ENCODE measurements at regions not wholly inside any gene's neighbourhood (a gene's known extent, or its start where the extent isn't known, plus 50 kb on each side); places are given as distances from the start of the nearest gene placed in this dataset.

- Histone ChIP-seq H3K9me2 (replicated peaks; ENCODE audit: insufficient read depth, low read length) (no peaks in the 10 kb centered on the region), H3K27me3 (ENCODE audit: low read length) (no peaks in the 10 kb centered on the region), H4K20me1 (ENCODE audit: low read depth, low read length) (no peaks in the 10 kb centered on the region), H3K4me3 (ENCODE audit: insufficient read depth, low read length, poor library complexity, severe bottlenecking) (no peak overlapping the region), H2AFZ (ENCODE audit: low read depth, low read length, severe bottlenecking) (no peak overlapping the region), H3K9ac (ENCODE audit: low read length) (no peak overlapping the region), H3F3A (ENCODE audit: insufficient read depth) (no peaks in the 10 kb centered on the region), H3K4me2 (ENCODE audit: low read depth, low read length, poor library complexity, severe bottlenecking) (no peak overlapping the region), H3K36me3 (ENCODE audit: low read length) (no peaks in the 10 kb centered on the region), H3K9me3 (ENCODE audit: insufficient read depth, low read length) (no peaks in the 10 kb centered on the region), H3K79me2 (ENCODE audit: insufficient read depth, low read length) (no peaks in the 10 kb centered on the region), H3K27ac (ENCODE audit: low read depth, low read length) (no peak overlapping the region)
- TF ChIP-seq EZH2phosphoT487 (conservative IDR thresholded peaks at IDR 0.05; ENCODE audit: low read length) (no peak), CTCF (IDR thresholded peaks at IDR 0.05; ENCODE audit: insufficient read depth, low read length, poor library complexity, severe bottlenecking) (no peak)
Measured at GRCh38 chrX:121902463-121902862, 855.1 kb downstream of the GLUD2 start.

DNA sequence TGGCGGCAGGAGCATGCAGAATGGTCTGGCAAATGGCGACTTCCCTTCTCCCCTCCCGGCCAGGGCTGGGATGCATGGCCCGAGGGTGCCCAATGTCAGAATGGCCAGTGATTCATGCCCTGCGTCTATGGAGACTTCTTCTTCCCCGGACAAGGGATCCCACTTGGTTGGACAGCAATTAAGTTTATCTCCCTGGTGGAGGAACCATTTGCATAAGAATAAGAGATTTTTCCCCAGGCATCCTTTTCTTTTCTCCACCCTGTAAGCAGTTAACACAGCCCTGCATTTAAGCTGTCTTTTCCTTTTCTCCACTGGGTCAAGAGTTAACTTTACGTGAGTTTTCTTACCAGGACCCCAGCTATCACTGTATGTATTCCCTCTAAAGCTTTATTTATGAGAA lies 856.6 kb downstream of the GLUD2 start:
- no peak overlapping the region for H3K4me3 ChIP-seq (ENCODE audit: insufficient read depth, low read length, poor library complexity, severe bottlenecking)
- H3K9ac ChIP-seq (ENCODE audit: low read length): no peak overlapping the region
- no peak overlapping the region for H3K4me2 ChIP-seq (ENCODE audit: low read depth, low read length, poor library complexity, severe bottlenecking)
- H4K20me1 ChIP-seq (ENCODE audit: low read depth, low read length): no peaks in the 10 kb centered on the region
- H3K9me3 ChIP-seq (ENCODE audit: insufficient read depth, low read length): no peaks in the 10 kb centered on the region
- H3K79me2 ChIP-seq (ENCODE audit: insufficient read depth, low read length): no peaks in the 10 kb centered on the region
- H3K9me2 ChIP-seq (replicated peaks; ENCODE audit: insufficient read depth, low read length): no peaks in the 10 kb centered on the region
- no peak overlapping the region for H2AFZ ChIP-seq (ENCODE audit: low read depth, low read length, severe bottlenecking)
- no peaks in the 10 kb centered on the region for H3F3A ChIP-seq (ENCODE audit: insufficient read depth)
- H3K27me3 ChIP-seq (ENCODE audit: low read length): no peaks in the 10 kb centered on the region
- TF ChIP-seq EZH2phosphoT487 (conservative IDR thresholded peaks at IDR 0.05; ENCODE audit: low read length): no peak
- no peak for TF ChIP-seq CTCF (IDR thresholded peaks at IDR 0.05; ENCODE audit: insufficient read depth, low read length, poor library complexity, severe bottlenecking)
- no peaks in the 10 kb centered on the region for H3K36me3 ChIP-seq (ENCODE audit: low read length)
- H3K27ac ChIP-seq (ENCODE audit: low read depth, low read length): no peak overlapping the region

DNA sequence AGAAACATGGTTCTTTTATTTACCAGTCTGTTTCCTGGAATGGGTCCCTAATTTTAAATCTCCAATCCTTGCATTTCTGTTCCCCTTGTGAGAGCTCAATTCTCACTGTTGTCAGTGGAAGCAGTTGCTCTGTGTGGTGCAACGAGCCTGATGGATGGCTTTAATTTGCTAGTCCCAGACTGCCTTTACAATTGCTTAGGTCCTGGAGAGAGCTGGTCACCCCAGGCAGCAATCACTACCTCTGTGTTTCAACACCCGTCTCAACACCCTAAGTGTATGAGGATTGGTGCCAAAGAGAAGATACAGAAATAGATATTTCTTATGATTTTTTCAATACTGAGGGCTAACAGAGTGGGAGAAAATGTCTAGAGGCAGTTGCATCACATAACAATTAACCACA lies 873.8 kb downstream of the GLUD2 start:
- H3K79me2 ChIP-seq (ENCODE audit: insufficient read depth, low read length): no peaks in the 10 kb centered on the region
- H3K27me3 ChIP-seq (ENCODE audit: low read length): no peaks in the 10 kb centered on the region
- H4K20me1 ChIP-seq (ENCODE audit: low read depth, low read length): no peaks in the 10 kb centered on the region
- no peaks in the 10 kb centered on the region for H3K9me3 ChIP-seq (ENCODE audit: insufficient read depth, low read length)
- no peak overlapping the region for H3K27ac ChIP-seq (ENCODE audit: low read depth, low read length)
- H2AFZ ChIP-seq (ENCODE audit: low read depth, low read length, severe bottlenecking): no peak overlapping the region
- no peaks in the 10 kb centered on the region for H3F3A ChIP-seq (ENCODE audit: insufficient read depth)
- H3K4me3 ChIP-seq (ENCODE audit: insufficient read depth, low read length, poor library complexity, severe bottlenecking): no peak overlapping the region
- no peak overlapping the region for H3K4me2 ChIP-seq (ENCODE audit: low read depth, low read length, poor library complexity, severe bottlenecking)
- no peak overlapping the region for H3K9ac ChIP-seq (ENCODE audit: low read length)
- H3K9me2 ChIP-seq (replicated peaks; ENCODE audit: insufficient read depth, low read length): no peaks in the 10 kb centered on the region
- H3K36me3 ChIP-seq (ENCODE audit: low read length): no peaks in the 10 kb centered on the region
- TF ChIP-seq EZH2phosphoT487 (conservative IDR thresholded peaks at IDR 0.05; ENCODE audit: low read length): no peak
- no peak for TF ChIP-seq CTCF (IDR thresholded peaks at IDR 0.05; ENCODE audit: insufficient read depth, low read length, poor library complexity, severe bottlenecking)

DNA sequence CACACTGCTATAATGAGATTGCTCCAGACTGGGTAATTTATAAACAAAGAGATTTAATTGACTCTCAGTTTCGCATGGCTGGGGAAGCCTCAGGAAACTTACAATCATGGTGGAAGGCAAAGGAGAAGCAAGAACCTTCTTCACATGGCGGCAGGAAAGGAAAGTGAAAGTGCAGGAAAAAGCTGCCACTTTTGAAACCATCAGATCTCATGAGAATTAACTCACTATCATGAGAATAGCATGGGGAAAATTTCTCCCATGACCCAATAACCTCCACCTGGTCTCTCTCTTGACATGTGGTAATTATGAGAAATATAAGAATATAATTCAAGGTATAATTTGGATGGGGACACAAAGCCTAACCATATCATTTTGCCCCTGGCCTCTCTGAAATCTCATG lies 884.2 kb downstream of the GLUD2 start:
- H3K9me2 ChIP-seq (replicated peaks; ENCODE audit: insufficient read depth, low read length): no peaks in the 10 kb centered on the region
- H3K27me3 ChIP-seq (ENCODE audit: low read length): no peaks in the 10 kb centered on the region
- no peaks in the 10 kb centered on the region for H3K36me3 ChIP-seq (ENCODE audit: low read length)
- no peaks in the 10 kb centered on the region for H3F3A ChIP-seq (ENCODE audit: insufficient read depth)
- no peak overlapping the region for H3K4me3 ChIP-seq (ENCODE audit: insufficient read depth, low read length, poor library complexity, severe bottlenecking)
- H3K9ac ChIP-seq (ENCODE audit: low read length): no peak overlapping the region
- no peak overlapping the region for H3K27ac ChIP-seq (ENCODE audit: low read depth, low read length)
- no peak overlapping the region for H2AFZ ChIP-seq (ENCODE audit: low read depth, low read length, severe bottlenecking)
- TF ChIP-seq EZH2phosphoT487 (conservative IDR thresholded peaks at IDR 0.05; ENCODE audit: low read length) (no peak), CTCF (IDR thresholded peaks at IDR 0.05; ENCODE audit: insufficient read depth, low read length, poor library complexity, severe bottlenecking) (no peak)
- no peaks in the 10 kb centered on the region for H4K20me1 ChIP-seq (ENCODE audit: low read depth, low read length)
- no peaks in the 10 kb centered on the region for H3K9me3 ChIP-seq (ENCODE audit: insufficient read depth, low read length)
- no peaks in the 10 kb centered on the region for H3K79me2 ChIP-seq (ENCODE audit: insufficient read depth, low read length)
- no peak overlapping the region for H3K4me2 ChIP-seq (ENCODE audit: low read depth, low read length, poor library complexity, severe bottlenecking)
